Pons (tissue), 1 donor: ENCODE measurements at regions not wholly inside any gene's neighbourhood (a gene's known extent, or its start where the extent isn't known, plus 50 kb on each side); places are given as distances from the start of the nearest gene placed in this dataset.

ENCODE experiments used
- DNase-seq: peaks from one replicate; pipeline ENCODE4 v3.0.0-alpha.2; 2016; ENCODE audit warnings: low spot score

DNA sequence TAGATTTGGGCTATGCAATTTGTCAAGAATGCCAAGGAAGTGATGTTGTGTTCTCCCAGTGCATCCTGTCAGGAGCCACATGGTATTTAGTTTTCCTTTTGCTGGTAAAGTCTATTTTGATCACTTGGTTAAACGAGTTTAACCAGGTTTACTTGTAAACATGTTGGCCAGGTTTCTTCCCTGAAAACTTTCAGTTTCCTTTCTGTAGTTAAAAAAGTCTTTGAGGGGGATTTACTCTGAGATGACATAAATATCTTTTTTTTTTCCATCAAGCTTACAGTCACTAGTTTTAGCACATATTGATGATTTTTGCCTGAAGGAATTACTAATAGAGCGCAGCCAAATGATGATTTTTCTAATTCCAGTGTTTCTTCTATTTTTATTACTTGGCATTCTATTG lies 320.5 kb downstream of the PHF14 start:
- no peak for DNase-seq

DNA sequence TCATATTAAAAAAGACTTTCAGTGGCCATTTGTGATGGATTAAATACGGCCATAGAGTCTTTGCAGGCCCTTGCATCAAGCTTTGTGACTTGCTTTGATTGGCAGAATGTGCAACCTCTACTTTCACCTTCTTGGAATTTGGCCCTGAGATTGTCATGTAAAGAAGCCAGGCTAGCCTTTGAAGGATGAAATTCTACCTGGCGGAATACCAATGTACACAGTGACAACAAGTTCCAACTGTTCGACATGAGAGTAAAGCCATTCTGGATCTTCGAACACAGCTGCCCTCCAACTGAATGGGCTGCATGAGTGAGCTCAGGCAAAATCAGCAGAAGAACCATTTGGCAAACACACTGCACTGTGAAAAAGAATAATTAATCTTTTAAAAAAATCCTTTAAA lies 321.3 kb downstream of the PHF14 start:
- DNase-seq: no peak

DNA sequence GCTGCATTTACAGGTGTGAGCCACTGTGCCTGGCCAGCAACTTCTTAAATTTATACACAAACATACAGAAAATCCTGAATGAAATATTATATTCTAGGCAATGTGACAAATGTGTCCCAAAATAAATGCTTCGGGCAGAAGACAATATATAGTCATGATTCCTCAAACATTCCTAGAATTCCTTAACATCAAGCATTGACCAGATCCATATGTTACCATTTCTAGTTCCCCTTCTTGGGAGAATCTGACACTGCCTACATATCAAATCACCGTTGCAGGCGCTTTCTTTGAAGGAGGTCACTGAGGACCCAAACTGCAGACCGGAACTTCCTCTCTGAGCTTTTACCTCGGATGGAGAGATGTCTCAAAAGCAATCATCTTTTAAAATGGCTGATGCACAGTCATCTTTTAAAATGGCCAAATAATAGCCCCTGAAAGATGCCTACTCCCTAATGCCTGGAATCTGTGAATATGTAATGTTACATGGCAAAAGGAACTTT lies 323.5 kb downstream of the PHF14 start:
- DNase-seq: no peak

DNA sequence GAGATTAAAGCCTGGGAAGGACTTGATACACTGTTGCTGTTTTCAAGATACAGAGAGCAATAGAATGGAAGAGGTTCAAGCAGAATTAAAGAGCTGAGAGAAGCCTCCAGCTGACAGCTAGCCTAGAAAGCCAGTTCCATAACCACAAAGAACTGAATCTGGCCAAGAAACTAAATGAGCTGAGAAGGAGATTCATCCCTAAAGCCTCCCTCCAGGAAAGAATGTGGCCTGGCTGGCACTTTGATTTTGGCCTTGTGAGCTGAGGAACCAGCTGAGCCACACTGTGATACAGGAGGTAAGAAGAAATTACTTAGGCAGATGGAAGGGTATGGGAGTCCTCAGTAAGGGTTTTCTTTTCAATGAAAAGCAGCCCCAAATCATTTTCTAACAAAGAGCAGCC lies 324.1 kb downstream of the PHF14 start:
- no peak for DNase-seq

DNA sequence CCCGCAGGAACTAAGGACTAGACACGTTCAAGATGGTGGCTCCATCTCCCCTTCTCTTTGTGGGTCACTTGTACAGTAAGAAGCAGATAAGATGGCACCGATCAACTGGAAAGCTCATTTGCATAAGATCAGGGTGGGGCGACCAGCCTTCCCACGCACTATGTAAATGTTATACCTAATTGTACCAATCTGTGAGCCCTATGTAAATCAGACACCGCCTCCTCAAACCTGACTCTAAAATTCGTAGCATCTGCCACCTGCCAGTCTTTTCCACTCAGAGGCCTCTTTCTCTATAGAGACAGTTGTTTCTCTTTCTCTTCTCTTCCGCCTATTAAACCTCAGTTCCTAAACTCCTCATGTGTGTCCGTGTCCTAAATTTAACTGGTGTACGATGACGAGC lies 324.5 kb downstream of the PHF14 start:
- DNase-seq: no peak

DNA sequence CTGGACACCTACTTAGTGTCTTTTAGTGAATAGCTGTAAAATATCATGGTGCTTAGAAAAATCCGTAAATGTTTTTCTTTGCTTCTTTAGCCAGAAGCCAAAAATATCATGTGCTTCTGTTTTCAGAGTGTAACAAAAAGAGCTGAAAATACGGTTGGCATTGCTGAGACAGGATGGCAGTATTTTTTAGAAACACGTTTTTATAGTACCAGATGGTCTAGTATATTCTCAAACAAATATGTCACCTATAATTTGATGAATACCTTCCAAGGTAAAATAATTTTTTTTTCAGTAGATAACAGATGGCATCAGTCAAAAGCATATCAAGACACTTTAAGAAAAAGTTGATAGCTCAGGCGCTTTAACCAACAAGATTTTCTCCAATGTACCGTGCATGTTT lies 326.6 kb downstream of the PHF14 start:
- DNase-seq: no peak

DNA sequence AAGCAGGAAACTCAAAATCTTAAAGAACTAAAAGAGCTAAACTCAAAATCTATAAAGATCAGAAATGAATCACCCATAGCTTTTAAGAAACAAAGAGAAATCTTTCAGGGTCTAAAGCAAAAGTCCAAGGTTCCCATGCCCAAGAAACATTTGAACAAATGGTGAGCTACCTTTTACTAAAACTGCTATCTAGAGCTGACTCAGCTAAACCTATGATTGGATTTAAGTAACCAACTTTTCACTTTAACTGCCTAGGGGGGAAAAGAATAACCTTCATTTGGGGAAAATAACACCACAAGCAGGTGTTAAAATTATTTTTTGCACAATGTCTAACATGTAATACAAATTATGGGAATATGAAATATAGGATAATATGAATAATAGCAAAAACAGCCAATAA lies 328.4 kb downstream of the PHF14 start:
- no peak for DNase-seq

DNA sequence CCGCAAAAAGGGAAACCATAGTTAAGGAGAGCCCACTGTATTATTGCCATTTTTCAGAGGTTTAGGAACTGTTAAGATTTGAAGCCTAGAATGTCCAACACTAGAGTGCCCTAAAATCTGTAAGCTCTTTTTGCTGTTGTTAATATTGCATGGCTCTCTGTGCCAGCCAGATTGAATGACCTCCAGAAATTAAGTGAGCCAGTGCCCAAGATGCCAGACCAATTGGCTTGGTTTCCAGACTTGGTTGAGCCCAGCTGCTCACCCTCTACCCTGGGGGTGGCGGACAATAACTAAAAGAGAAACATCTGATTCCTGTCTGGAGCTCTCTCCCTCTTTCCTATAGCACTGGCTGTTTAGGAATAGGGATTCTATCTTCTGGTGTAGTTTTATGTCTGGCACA lies 340.1 kb downstream of the PHF14 start:
- DNase-seq: peak; percentile 5

DNA sequence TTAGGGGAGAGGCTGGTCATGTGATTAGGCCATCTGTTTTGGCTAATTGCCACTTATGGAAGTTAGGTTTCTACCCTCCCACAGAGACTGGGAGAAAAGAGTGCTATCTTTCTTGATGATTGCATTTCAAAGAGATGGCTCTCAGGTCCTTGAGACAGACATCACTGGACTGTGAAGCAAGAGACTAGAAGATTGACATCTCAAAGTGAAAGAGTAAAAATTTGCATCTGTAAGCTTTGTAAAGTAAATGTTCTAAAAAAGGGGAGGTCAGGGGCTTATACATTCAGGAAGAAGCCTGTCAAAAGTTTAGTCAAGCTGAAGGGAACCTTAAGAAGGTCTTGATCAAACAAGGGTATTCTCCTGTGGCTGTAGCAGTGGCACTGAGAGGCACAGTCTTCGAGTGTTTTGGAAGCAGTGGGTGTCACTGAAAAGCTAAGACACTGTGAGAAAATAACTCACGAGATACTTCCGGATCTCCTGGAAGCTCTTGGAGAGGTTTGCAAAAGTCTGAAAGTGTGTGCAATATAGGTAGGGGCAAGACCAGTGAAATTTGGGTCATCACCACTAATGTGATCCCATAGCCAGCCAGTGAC lies 342.1 kb downstream of the PHF14 start:
- DNase-seq: no peak

DNA sequence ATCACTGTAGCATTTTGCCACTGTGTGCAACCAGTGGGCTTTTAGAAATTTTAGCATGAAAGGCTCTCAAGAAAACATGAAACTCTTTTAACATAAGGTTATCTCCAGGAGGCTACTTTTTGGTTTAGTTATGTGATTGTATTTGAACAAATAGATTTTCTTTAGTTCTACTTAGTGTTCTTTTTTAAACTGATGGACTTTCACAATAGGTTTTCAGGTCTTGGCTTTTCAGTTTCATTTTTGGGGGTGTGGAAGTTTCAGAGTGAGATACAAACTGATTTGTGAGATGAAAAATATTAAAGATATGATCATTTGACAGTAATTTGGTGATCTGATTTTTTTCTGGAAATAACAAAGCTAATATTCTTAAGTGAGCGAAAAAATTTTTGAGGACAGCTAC lies 344.1 kb downstream of the PHF14 start:
- DNase-seq: no peak

DNA sequence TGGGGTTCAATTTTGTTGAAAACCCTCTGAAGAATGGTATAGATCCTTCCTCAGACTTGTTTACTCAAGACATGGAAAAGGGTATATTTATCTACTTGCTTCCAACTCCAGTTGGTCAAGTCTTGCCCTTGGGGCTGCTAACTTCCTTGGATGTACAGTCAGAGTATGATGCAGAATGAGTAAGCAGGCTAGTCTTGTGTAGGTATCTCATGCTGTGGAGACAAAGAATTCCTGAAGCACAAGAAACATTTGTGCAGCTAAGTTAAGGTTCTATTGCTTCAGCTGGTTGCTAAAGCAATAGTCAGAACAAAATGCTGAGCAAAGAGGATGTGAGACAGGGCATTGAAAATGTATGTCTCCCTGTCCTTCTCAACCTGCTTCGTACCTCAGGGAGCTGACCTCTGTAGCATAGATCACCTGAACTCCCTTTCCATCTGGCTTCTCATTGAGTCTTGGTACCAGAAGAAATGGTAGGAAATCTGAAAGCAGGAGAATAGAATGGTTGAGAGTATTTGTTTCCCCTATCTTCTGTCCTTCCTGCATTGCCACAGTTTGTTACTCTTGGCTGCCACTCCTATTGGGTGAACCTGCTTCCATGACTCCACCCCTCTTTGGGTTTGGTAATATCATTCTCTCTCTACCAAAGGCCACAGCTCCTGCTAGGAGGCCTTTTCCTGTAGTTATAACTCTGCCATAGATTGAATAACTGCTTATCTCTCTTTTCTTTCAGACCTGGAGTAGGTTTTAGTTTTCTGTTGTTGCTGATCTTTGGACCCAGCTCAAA lies 346.0 kb downstream of the PHF14 start:
- DNase-seq: no peak
